GM18511 (cell line): ENCODE measurements at regions not wholly inside any gene's neighbourhood (a gene's known extent, or its start where the extent isn't known, plus 50 kb on each side); places are given as distances from the start of the nearest gene placed in this dataset.
"Not testable (repeated sequence)": the region's sequence is repeated elsewhere in the genome, so short reads cannot be mapped to it uniquely, and the experiment has no call there.

Experiments used
- ATAC-seq: cut with Tn5 transposase; IDR thresholded peaks from one replicate; pipeline ENCODE4 v1.9.1; 2021; ENCODE audit warnings: mild to moderate bottlenecking, moderate library complexity; ENCODE audit not compliant: unreplicated experiment

DNA sequence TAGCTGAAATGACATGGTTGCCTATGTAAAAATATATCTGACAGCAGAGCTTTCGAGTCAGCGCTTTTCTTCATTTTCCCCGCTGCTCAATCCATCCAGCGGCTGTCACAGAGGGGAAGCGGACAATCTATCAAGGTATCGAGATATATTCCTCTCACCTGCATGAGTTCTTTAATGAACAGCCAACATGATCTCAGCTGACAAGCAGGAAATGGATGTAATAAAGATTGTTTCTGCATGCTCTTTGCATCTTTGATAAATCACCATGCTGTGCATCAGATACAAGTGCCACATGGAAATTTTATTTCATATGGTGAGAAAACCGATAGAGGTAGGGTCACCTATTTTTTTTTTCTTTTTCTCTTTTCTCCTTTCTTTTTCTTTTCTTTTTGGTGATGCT, 602.3 kb upstream of the MMS22L start:
- ATAC-seq: no peak

DNA sequence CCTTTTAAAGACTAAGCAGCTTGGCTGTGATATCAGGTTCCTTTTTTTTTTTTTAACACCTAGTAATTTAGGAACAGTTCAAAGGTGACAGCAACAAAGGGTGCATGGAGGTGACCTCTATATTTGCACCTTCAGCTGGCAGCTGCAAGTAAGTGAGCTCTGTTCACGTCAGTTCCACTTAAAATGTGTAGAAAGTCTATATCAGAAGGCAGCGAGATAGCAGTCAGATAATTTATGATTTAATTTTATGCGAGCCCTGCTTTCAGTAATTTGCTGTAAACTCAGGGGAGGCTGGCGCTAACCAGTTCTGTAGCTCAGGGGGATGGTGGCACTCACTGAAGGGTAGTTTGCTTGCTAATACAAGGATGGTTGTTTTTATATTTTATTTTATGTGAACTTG, 602.8 kb upstream of the MMS22L start:
- ATAC-seq: no peak

DNA sequence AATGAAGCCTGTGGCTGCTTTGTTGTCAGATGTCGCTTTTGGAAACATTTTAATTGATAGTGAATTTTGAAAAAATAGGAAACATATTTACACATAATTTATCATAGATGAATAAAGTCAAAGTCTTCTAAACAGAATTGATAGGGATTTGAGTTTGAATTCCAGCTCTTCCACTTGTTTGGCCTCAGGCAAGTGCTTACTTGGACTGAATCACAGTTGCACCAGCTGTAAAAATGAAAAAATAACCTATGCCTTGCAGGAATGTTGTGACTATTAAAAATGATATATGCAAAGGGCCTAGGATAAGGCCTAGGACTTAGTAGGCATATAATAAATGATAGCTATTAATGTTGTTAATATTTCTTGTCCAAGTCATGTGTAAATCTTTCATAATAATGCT, 618.5 kb upstream of the MMS22L start:
- ATAC-seq: no peak

DNA sequence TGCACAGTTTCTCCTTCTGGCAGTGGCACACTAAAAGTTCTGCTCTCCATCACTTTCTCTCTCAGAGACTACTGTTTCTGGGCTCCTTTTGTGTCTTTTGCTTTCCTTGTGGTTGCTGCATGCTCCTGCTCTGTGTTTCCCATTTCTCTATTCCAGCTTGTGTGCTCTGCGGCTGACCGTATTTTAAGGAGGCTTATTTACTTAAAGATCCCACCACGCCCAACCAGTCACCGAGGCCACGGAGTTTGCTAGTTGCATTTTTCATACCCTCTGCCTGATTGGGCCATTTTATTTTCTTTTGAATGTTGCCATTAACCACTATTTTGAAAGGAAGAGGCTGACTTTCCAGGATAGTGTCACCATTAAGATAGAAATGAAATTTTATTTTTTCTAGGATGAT, 626.4 kb upstream of the MMS22L start:
- ATAC-seq: no peak

DNA sequence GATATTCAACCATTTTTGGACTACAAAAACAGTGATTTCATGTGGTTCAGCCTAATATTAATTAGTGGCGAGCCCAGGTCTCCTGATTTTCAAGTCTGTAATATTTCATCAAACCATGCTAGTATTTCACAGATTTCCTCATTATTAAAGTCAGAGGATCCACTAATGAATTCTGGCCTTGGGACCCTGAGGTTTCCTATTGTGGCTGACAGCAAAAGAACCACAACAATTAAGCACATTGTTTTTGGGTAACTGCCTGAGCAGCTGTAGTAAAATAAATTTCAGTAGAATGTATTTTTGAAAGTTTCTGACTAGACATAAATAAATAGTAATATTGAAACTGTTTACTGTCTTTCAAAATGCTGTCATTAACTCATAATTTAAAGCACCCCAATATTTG, 630.7 kb upstream of the MMS22L start:
- ATAC-seq: no peak

DNA sequence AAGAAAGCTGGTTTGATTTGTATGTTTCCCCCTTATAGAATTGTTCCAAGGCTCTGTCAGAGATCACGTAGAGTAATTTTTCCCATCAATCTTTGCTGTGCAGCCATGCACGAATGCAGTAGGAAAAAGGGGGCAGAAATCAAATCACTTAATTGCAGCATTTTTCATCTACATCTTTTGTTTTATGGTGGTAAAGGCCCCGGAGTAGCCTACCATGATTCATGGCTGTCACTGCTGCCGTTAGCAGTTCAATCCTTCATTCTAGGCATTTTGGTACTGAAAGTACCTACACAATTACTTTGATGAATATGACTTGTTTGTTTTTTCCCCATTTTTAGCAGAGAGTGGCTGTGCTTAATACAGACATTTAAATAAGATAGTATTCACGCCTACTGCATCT, 631.9 kb upstream of the MMS22L start:
- ATAC-seq: no peak

DNA sequence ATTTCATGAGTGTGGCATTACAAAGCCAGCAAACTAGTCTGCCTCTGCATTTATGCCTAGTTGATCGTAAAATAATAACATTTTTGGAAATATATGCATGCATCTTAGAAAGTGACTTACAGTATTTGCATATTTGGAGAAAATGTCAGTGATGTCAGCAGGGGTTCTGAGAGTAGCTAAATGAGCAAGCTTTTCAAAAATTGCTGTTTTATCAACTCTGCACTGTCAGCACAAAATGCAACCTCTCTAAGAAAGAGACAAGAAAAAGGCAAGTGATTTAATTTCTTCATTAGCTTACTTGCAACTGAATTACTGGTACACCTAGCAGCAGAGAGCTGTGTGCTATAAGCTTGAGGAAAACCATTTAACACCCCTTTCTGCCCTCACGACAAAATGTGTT, 632.5 kb upstream of the MMS22L start:
- ATAC-seq: no peak

DNA sequence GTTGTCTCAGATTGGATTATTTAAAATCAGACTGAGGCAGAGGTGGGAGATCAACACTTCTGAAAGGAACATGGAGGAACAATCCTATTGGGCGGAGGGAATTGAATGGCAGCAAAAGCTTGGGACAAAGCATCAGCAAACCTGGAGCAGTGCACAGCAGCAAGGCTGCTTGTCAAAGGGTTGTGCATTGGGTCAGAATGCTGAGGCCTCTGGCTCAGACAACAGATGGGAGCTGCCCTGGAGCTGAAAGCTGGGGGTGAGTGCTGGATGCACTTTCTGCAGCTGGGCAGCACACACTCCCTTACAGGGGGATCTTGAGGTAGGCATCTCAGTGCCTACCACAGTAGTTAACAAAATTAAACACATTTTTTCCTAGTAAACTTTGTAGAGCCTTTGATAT, 634.4 kb upstream of the MMS22L start:
- ATAC-seq: no peak

DNA sequence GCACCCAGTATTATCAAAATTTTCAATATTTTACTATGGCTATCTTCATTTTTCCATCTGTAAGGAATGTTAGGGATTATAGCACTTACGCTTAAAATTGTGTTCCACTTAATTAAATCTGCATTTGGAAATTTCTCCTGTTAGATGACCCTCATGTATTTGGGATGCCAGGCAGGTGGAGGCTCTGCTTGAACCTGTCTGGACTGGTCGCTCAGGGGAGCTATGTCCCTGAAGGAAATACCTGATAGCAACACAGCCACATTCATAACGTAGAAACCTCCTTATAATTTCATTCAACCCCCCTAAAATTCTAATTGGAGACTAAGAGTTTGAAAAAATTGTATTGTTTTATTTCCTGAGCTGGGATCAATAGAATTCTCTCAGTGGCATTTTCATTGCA, 636.0 kb upstream of the MMS22L start:
- ATAC-seq: no peak

DNA sequence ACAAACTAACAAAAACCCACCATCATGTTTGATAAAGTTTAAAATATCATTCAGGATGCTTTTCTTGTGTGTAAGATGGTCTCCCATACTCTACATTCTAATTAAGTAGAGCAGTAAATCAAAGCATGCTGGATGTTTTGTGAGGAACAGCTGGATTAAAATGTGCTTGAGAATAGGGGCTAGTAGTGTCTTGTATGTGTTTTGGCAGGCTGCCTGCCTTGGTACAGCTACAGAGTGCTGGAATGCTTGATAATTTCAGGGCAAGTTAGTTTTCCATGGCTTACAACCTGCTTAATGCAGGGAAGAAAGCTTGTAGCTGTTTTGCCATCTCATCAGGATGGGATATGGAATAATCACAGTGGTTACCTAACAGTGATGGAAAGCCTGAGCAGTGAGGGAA, 636.6 kb upstream of the MMS22L start:
- ATAC-seq: no peak

DNA sequence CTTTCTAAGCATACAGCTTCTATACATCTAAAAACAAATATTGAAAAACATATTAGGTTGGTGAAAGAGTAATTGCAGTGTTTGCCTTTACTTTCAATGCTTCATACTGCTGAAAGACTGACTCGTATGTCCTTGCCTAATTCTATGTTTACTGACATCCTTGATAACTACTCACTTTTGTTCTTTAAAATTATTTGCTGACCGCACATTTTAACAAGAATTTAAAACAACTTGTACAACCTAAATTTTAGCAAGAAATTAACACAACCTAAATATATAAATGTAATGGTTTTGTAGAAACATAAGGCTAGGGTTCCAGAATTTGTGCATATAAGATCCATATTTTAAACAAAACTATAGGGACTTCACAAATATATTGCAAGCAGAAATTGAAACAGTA, 640.2 kb upstream of the MMS22L start:
- no peak for ATAC-seq

DNA sequence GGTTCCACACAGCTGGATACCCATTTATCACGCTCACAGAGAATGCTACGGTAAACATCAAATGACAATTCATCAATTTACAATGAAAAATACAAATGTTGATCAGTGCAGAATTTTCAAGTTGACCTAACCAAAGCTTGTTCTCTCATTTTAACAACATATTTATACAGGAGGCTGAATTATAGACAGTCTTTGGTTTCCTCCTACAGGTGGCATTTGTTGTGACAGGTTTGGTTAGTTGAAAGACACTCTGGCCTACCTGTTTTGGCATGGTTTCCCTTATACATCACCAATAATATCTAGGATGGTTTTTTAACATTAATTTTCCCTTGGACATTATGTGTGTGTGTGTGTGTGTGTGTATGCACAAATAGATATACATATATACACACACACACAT, 642.5 kb upstream of the MMS22L start:
- ATAC-seq: no peak

DNA sequence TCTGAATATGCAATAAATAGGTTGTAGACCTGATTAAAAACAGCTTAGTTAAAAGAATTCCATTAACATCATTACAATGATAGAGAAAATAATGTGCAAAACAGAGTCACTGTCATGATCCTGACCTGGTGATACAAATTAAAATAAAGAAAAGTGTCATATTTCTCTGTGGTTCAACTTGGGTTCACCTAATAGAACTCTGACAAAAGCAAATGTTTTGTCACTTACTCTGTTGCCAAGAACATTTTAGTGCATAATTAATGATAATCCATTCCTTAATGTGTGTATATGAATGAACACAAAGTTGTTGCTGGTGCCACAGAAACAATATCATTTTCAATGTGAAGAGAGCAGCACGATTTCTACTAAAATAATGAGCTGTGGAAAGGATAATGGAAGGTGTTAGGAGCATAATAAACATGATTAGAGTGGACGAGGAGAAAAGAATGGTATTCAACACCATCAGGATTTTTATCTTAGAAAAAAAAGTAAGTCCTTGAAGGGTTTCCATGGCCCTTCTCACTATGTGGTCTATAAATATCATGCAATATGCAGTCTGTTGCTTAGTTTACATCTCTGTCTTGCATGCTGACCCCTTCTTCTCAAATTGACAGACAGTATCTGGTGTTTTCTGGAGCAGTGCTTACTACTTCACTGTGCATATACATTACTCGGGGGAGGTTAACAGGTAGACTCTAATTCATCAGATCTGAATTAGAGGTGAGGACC, 656.6 kb upstream of the MMS22L start:
- ATAC-seq: no peak

DNA sequence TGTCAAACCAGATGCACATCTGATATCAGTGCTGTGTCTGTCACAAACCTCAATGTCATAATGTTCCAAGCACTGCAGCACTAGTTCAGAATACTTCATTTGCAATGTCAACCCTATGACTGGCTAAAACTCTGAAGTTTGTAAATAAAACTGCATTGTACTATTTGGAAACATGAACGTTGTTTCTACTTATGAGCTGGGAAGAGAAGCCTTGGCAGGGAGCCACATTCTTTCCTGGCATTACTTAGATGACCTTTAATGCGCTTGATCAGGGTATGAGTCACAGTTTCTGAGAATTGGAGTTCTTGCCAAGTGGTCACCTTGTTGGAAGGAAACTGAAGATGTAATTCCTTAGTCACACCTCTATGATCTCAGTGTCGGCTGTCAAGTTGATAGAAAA, 664.8 kb upstream of the MMS22L start:
- no peak for ATAC-seq

DNA sequence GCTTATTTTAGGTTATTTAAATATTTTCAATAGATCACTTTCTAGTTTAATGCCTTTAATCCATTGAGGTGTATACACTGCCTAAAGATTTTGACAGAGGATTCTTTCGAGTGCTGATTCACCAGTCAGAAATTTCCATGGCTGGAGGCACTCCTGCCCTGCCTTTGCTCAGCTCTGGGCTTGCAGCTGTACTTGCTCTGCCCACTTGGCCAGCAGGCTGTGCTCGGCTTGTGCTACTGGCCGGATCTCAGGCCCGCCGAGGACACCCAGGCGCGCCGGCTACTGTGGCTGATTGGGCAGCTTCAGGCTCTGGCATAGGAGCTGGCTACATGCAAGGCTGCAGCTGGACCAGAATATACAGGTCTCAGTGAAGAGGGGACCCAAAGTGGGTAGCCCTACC, 675.1 kb upstream of the MMS22L start:
- no peak for ATAC-seq

DNA sequence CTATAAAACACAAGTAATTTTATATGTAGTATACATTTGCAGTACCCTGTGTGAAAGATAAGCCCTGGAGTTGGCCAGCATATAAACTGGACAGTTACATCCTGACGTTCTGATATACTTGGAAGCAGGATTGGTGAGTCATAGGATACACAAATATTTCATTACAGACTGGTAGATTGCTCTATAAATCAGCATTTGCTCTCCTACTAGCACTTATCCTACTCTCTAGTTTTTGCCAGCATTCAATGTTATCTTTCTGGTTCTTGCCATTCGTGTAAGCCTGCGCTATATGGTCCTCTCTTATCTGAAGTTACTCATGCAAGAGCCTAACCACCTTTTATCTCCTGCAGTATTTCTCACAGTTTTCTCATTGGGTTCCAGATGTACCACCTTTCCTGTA, 680.2 kb upstream of the MMS22L start:
- ATAC-seq: no peak

DNA sequence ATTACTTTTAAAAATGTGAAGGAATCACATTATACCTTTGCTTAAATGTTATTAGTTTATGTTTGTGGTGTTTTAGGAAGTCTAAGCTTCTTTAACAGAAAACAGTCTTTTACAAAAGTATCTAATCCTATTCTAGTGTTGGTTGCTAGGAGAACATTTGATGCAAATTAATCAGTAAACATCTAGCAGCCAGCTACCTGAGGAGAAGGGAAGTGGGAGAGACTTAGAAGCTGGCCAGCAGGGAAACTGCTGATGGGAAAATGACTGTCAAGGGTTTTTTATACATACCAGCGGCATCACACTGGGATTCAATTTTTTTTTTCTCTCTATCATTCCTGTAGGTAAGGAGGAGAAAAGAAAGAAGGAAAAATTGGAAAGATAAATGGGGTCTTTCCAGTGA, 686.0 kb upstream of the MMS22L start:
- no peak for ATAC-seq

DNA sequence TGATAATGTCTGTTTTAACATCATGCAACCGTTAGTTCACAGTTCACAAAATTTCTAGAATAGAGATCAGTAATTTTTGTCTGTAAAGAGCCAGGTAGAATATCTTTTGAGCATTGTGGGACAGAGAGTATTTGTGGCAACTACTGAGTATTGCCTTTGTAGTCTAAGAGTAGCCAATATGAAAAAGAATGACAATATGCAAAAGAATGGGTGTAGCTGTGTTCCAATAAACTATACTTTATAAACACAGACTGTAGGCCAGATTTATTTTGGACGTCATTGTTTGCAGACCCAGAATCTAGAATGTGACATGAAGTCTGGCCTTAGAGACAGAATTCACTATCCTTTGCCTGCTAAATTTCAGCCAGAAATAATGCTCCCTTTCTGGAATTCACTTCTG, 694.1 kb upstream of the MMS22L start:
- ATAC-seq: no peak

DNA sequence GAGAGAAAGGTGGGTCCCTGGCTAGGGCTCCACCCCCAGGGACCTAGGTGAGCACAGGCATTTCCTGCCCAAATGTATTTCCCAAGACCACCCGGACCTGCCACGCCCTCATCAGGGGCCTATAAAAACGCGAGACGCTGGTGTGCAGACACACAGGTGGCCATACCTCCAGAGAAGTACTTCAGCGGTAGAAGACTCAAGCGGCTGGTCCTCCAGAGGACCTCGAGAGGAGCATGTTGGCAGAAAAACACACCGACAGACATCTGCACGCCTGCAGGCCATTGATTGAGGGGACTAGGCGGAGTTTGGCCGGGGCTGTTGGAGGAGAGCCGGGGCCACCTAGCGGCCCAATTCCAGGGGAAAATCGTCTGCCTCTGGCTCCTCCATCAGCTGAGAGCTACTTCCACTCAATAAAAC, 695.8 kb upstream of the MMS22L start:
- ATAC-seq: no peak

DNA sequence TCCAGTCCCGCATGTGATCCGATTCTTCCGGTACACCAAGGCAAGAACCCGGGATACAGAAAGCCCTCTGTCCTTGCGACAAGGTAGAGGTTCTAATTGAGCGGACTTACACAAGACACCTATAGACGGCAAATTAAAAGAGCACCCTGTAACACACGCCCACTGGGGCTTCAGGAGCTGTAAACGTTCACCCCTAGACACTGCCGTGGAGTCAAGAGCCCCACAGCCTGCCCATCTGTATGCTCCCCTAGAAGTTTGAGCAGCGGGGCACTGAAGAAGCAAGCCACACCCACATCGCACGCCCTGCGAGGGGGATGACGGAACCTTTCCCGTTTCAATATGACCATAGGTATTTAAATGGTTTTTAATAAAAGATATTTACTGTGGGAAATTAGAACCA, 696.3 kb upstream of the MMS22L start:
- ATAC-seq: not testable (repeated sequence)

DNA sequence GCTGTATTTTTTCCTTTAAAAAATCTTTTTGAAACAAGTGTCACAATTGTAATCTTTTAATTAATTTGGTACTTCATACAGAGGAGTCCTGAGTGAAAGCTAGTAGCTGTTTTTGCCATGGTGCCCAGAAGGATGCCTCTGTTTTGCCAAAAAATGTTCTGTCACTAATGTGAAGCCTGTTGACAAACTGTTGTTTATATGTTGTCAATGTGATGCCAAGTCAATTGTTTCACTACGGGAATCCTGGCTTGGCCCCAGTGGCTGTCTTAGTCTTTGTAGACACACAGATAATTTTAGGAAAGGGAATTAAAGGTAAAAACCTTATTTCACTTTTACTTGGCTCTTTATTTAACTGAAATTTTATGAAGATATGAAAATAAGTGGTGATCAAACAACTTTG, 706.4 kb upstream of the MMS22L start:
- ATAC-seq: no peak

DNA sequence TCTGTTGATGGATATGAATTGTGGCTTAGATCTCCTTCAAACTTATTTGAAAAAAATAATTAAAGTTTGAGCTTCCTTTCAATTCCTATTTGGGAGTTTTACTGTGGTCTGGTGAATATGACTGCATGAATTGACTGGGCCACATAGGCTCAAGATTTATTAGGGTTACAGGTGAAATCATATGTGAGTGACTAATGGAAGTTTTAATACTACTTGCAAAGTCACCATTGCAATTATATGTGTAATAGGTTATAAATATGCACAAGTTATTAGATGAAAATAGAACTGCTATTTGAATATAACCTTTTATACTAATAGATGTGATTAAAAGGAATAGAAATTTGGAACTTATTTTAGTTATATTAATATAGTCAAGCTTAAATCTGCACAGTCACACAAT, 712.1 kb upstream of the MMS22L start:
- ATAC-seq: no peak

DNA sequence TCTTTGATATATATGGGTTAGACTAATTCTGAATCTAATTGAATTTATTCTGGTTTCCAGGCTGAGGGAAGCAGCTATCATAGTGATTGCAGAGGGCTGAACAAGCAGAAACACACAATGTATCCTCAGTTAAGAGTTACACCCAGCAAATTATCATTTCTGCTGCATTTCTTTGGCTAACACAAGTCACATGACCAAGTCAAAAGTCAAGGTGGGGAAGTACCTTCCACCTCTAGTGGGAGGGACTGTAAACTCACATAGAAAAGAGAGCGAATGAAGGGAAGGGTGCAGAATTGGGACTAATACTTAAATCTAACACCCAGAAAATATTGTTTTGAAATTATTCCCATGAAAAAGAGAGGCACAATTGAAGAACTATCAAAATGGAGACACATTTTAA, 719.7 kb upstream of the MMS22L start:
- no peak for ATAC-seq
